Fibroblast of lung (primary cell): ENCODE measurements at regions not wholly inside any gene's neighbourhood (a gene's known extent, or its start where the extent isn't known, plus 50 kb on each side); places are given as distances from the start of the nearest gene placed in this dataset.

Experiments used
- DNase-seq, 2 donors: peaks; one replicate each; pipeline versions ENCODE4 v3.0.0 to v3.0.0-alpha.2; 2010; ENCODE audit warnings: low read depth in 2 of 2
- H2AFZ ChIP-seq: 2 replicates; pipeline ENCODE4 v1.5.1; 2012; ENCODE audit warnings: low read length, control low read depth, inconsistent platforms
- H3K27ac ChIP-seq: 2 replicates; pipeline ENCODE4 v1.5.1; 2011; ENCODE audit warnings: low read length, control low read depth; ENCODE audit not compliant: insufficient read depth
- H3K27me3 ChIP-seq: 2 replicates; pipeline ENCODE4 v1.5.1; 2011; ENCODE audit warnings: mild to moderate bottlenecking, low read length; ENCODE audit not compliant: control insufficient read depth, insufficient read depth
- H3K36me3 ChIP-seq: 2 replicates; pipeline ENCODE4 v1.5.1; 2011; ENCODE audit warnings: low read length; ENCODE audit not compliant: control insufficient read depth, insufficient read depth
- H3K4me1 ChIP-seq: 2 replicates; pipeline ENCODE4 v1.5.1; 2011; ENCODE audit warnings: low read length; ENCODE audit not compliant: control insufficient read depth, insufficient read depth; ENCODE audit errors: extremely low read depth
- H3K4me2 ChIP-seq: 2 replicates; pipeline ENCODE4 v1.5.1; 2011; ENCODE audit warnings: low read length, control low read depth; ENCODE audit not compliant: insufficient read depth; ENCODE audit errors: extremely low read depth
- H3K4me3 ChIP-seq, 4 experiments: fragments of 200-600 bp in 1 of 4; sonication (generic) in 1 of 4; replicated peaks in 1 of 4; 2 replicates each; pipeline ENCODE4 v1.5.1; 2011 to 2016; ENCODE audit warnings: low read length in 4 of 4, low read depth in 3 of 4, mild to moderate bottlenecking in 3 of 4, control low read depth in 2 of 4, inconsistent platforms in 1 of 4, mixed read lengths in 1 of 4; ENCODE audit not compliant: insufficient read depth in 1 of 4; ENCODE audit errors: control extremely low read depth in 1 of 4
- H3K79me2 ChIP-seq: 2 replicates; pipeline ENCODE4 v1.5.1; 2012; ENCODE audit warnings: mild to moderate bottlenecking, low read length, inconsistent platforms; ENCODE audit not compliant: control insufficient read depth, insufficient read depth
- H3K9ac ChIP-seq: 2 replicates; pipeline ENCODE4 v1.5.1; 2011; ENCODE audit warnings: mild to moderate bottlenecking, low read length, control low read depth; ENCODE audit not compliant: insufficient read depth
- H3K9me3 ChIP-seq: 2 replicates; pipeline ENCODE4 v1.5.1; 2012; ENCODE audit warnings: low read depth, low read length; ENCODE audit not compliant: control insufficient read depth, insufficient read depth
- H4K20me1 ChIP-seq: 2 replicates; pipeline ENCODE4 v1.5.1; 2011; ENCODE audit warnings: low read length; ENCODE audit not compliant: control insufficient read depth, insufficient read depth; ENCODE audit errors: extremely low read depth
- EZH2 ChIP-seq: IDR thresholded peaks from 2 replicates; pipeline ENCODE4 v1.5.1; 2012; ENCODE audit warnings: low read length, control low read depth, mild to moderate bottlenecking; ENCODE audit errors: missing control alignments
- TF ChIP-seq, protein P1 (sequence below), 2 donors: IDR thresholded peaks in 1 of 2; conservative IDR thresholded peaks in 1 of 2; 1 replicate in 1 of 2; 2 replicates in 1 of 2; pipeline ENCODE4 v1.5.1; 2011 to 2012; ENCODE audit warnings: low read length in 2 of 2, control low read depth in 1 of 2, inconsistent platforms in 1 of 2, low read depth in 1 of 2, mild to moderate bottlenecking in 1 of 2

DNA sequence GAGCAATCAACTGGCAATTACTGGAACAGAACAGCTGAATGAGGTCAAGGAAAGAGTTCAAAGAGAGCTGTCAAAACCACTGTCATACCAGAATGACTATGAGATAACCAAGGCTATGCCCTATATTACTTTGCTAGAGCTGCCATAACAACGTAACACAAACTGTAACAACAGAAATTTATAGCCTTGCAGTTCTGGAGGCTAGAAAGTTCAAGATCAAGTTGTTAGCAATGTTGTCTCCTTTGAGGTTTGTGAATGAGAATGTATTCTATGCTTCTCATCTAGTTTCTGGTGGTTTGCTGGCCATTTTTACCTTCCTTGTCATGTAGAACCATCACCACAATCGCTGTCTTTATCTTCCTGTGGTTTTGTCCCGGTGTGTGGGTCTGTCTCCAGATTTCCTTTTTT lies 1323.0 kb upstream of the GJE1 start:
- TF ChIP-seq, protein P1, sequence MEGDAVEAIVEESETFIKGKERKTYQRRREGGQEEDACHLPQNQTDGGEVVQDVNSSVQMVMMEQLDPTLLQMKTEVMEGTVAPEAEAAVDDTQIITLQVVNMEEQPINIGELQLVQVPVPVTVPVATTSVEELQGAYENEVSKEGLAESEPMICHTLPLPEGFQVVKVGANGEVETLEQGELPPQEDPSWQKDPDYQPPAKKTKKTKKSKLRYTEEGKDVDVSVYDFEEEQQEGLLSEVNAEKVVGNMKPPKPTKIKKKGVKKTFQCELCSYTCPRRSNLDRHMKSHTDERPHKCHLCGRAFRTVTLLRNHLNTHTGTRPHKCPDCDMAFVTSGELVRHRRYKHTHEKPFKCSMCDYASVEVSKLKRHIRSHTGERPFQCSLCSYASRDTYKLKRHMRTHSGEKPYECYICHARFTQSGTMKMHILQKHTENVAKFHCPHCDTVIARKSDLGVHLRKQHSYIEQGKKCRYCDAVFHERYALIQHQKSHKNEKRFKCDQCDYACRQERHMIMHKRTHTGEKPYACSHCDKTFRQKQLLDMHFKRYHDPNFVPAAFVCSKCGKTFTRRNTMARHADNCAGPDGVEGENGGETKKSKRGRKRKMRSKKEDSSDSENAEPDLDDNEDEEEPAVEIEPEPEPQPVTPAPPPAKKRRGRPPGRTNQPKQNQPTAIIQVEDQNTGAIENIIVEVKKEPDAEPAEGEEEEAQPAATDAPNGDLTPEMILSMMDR (conservative IDR thresholded peaks at IDR 0.05 in 1 of 2, IDR thresholded peaks at IDR 0.05 in 1 of 2; ENCODE audit: low read depth in 1 of 2, low read length in 2 of 2): no peak
- no peak for TF ChIP-seq EZH2
- H4K20me1 ChIP-seq: no peaks in the 10 kb centered on the region
- no peaks in the 10 kb centered on the region for H3K4me1 ChIP-seq
- H3K9ac ChIP-seq: no peak overlapping the region
- no peaks in the 10 kb centered on the region for H3K79me2 ChIP-seq
- no peak overlapping the region for H3K4me2 ChIP-seq
- no peaks in the 10 kb centered on the region for H3K27me3 ChIP-seq
- no peaks in the 10 kb centered on the region for H3K9me3 ChIP-seq
- H3K27ac ChIP-seq: no peak overlapping the region
- DNase-seq: peak in 1 of 2 donors; percentile 76
- no peak overlapping the region for H3K4me3 ChIP-seq
- H3K36me3 ChIP-seq: no peaks in the 10 kb centered on the region
- H2AFZ ChIP-seq: no peak overlapping the region

DNA sequence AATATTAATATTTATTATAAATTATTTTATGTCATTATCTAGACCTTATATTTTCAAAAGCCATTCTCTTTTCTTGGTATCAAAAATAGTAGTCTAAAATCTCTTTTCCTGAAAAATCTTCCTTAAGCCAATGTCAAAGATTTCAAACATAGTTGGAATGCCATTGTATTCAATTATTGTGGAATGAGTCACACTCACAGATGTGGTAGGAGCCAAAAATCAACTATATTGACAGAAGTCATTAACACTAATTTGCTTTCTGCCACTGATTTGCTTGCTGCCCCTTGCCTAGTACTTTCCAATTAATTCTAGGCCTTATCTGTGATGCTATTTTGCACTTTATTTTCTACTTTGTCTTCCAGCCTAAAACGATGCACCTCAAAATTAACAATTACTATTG lies 1326.3 kb upstream of the GJE1 start:
- H3K9me3 ChIP-seq: no peaks in the 10 kb centered on the region
- no peak for TF ChIP-seq EZH2
- TF ChIP-seq, protein P1 (conservative IDR thresholded peaks at IDR 0.05 in 1 of 2, IDR thresholded peaks at IDR 0.05 in 1 of 2; ENCODE audit: low read depth in 1 of 2, low read length in 2 of 2): no peak

DNA sequence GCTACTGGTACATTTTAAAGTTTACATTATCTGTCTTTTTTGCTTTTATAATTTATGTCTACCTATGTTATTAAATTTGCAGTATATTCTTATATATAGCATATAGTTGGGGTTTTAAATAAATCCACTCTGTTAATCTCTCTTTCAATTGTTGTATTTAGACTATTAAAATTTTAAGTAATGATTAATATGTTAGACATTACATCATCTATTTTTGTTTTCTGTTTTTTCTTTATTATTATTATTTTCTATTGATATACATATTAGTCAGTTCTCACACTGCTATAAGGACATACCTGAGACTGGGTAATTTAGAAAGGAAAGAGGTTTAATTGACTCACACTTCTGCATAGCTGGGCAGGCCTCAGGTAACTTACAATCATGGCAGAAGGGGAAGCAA lies 1338.2 kb upstream of the GJE1 start:
- no peak overlapping the region for H3K27ac ChIP-seq
- H3K4me1 ChIP-seq: no peaks in the 10 kb centered on the region
- no peak overlapping the region for H2AFZ ChIP-seq
- H3K9me3 ChIP-seq: no peaks in the 10 kb centered on the region
- H3K36me3 ChIP-seq: no peaks in the 10 kb centered on the region
- TF ChIP-seq, protein P1 (conservative IDR thresholded peaks at IDR 0.05 in 1 of 2, IDR thresholded peaks at IDR 0.05 in 1 of 2; ENCODE audit: low read depth in 1 of 2, low read length in 2 of 2): no peak
- no peak for TF ChIP-seq EZH2
- no peak overlapping the region for H3K4me3 ChIP-seq
- H3K79me2 ChIP-seq: no peaks in the 10 kb centered on the region
- no peak overlapping the region for H3K9ac ChIP-seq
- H3K27me3 ChIP-seq: no peaks in the 10 kb centered on the region
- H4K20me1 ChIP-seq: no peaks in the 10 kb centered on the region
- H3K4me2 ChIP-seq: no peak overlapping the region
- DNase-seq: no peak

More for the DNA sequence above, 1326.3 kb upstream of the GJE1 start:
- Histone ChIP-seq H3K36me3 (no peaks in the 10 kb centered on the region), H3K4me3 (no peak overlapping the region), H3K9ac (no peak overlapping the region), H3K27me3 (no peaks in the 10 kb centered on the region), H3K4me2 (no peak overlapping the region), H2AFZ (no peak overlapping the region), H3K27ac (no peak overlapping the region), H3K4me1 (no peaks in the 10 kb centered on the region), H3K79me2 (no peaks in the 10 kb centered on the region), H4K20me1 (no peaks in the 10 kb centered on the region)
- peak in 1 of 2 donors; percentile 25 for DNase-seq
